Neural progenitor cell (in vitro differentiated cells): ENCODE measurements at regions not wholly inside any gene's neighbourhood (a gene's known extent, or its start where the extent isn't known, plus 50 kb on each side); places are given as distances from the start of the nearest gene placed in this dataset.

ENCODE experiments used
- EZH2 ChIP-seq: fragments of 200-600 bp; sonication (generic); IDR thresholded peaks from 2 replicates; pipeline ENCODE4 v1.6.1; 2017; ENCODE audit warnings: antibody characterized with exemption, mild to moderate bottlenecking, moderate library complexity
- TF ChIP-seq, protein P1 (sequence below): fragments of 200-600 bp; sonication (generic); IDR thresholded peaks from 2 replicates; pipeline ENCODE4 v1.5.1; 2017; ENCODE audit warnings: antibody characterized with exemption, mild to moderate bottlenecking

DNA sequence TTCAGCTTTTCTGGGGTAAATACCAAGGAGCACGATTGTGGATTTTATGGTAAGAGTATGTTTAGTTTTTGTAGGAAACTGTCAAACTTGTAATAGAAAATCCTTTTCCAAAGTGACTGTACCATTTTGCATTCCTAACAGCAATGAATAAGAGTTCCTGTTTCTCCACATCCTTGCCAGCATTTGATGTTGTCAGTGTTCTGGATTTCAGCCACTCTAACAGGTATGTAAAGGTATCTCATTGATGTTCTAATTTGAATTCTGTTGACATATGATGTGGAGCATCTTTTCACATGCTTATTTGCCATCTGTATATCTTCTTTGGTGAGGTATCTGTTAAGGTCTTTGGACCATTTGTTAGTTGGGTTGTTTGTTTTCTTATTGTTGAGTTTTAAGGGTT, 50.3 kb upstream of the RGS2 start:
- TF ChIP-seq, protein P1, sequence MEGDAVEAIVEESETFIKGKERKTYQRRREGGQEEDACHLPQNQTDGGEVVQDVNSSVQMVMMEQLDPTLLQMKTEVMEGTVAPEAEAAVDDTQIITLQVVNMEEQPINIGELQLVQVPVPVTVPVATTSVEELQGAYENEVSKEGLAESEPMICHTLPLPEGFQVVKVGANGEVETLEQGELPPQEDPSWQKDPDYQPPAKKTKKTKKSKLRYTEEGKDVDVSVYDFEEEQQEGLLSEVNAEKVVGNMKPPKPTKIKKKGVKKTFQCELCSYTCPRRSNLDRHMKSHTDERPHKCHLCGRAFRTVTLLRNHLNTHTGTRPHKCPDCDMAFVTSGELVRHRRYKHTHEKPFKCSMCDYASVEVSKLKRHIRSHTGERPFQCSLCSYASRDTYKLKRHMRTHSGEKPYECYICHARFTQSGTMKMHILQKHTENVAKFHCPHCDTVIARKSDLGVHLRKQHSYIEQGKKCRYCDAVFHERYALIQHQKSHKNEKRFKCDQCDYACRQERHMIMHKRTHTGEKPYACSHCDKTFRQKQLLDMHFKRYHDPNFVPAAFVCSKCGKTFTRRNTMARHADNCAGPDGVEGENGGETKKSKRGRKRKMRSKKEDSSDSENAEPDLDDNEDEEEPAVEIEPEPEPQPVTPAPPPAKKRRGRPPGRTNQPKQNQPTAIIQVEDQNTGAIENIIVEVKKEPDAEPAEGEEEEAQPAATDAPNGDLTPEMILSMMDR = no peak
- no peak for TF ChIP-seq EZH2
